Naive thymus-derived CD8-positive, alpha-beta T cell (primary cell): ENCODE measurements at regions not wholly inside any gene's neighbourhood (a gene's known extent, or its start where the extent isn't known, plus 50 kb on each side); places are given as distances from the start of the nearest gene placed in this dataset.
"Not testable (repeated sequence)": the region's sequence is repeated elsewhere in the genome, so short reads cannot be mapped to it uniquely, and the experiment has no call there.

Experiments
- ATAC-seq, 2 donors: fragments of 150-1000 bp; cut with Tn5 transposase in 1 of 2; sonication (Bioruptor Pico), chemical (Tn5 transposase) in 1 of 2; 1 replicate in 1 of 2; 2 replicates in 1 of 2; pipeline ENCODE4 v1.10.0; 2021; ENCODE audit warnings: mild to moderate bottlenecking in 2 of 2, moderate library complexity in 2 of 2
- POLR2A ChIA-PET: fragments of 350-600 bp; sonication (Branson Sonifier 250); formaldehyde crosslinking; loops from one replicate; lab custom pipeline; 2021; ENCODE audit warnings: antibody characterized with exemption; lab: Charles Lee
- DNase-seq, 10 donors: peaks; one replicate each; pipeline versions ENCODE4 v3.0.0 to v3.0.0-alpha.2; 2020 to 2022
- H3K27ac Mint-ChIP-seq, 10 donors: one replicate each; pipeline ENCODE4 v1.8.0; 2020 to 2022; ENCODE audit warnings: mild to moderate bottlenecking in 10 of 10, mixed read lengths in 10 of 10, moderate library complexity in 4 of 10, inconsistent platforms in 1 of 10
- H3K27me3 Mint-ChIP-seq, 5 donors: one replicate each; pipeline ENCODE4 v1.8.0; 2021 to 2022; ENCODE audit warnings: mixed read lengths in 5 of 5
- H3K36me3 Mint-ChIP-seq, 3 donors: one replicate each; pipeline ENCODE4 v1.8.0; 2020 to 2022; ENCODE audit warnings: mixed read lengths in 3 of 3, mild to moderate bottlenecking in 2 of 3, inconsistent platforms in 1 of 3
- H3K4me1 Mint-ChIP-seq, 4 donors: one replicate each; pipeline ENCODE4 v1.8.0; 2021 to 2022; ENCODE audit warnings: mixed read lengths in 4 of 4
- H3K4me3 Mint-ChIP-seq, 10 donors: one replicate each; pipeline ENCODE4 v1.8.0; 2020 to 2022; ENCODE audit warnings: mild to moderate bottlenecking in 10 of 10, mixed read lengths in 10 of 10, moderate library complexity in 6 of 10, inconsistent platforms in 1 of 10
- H3K9me3 Mint-ChIP-seq, 9 donors: one replicate each; pipeline ENCODE4 v1.8.0; 2020 to 2022; ENCODE audit warnings: mixed read lengths in 9 of 9, mild to moderate bottlenecking in 3 of 9, inconsistent platforms in 1 of 9, moderate library complexity in 1 of 9

DNA sequence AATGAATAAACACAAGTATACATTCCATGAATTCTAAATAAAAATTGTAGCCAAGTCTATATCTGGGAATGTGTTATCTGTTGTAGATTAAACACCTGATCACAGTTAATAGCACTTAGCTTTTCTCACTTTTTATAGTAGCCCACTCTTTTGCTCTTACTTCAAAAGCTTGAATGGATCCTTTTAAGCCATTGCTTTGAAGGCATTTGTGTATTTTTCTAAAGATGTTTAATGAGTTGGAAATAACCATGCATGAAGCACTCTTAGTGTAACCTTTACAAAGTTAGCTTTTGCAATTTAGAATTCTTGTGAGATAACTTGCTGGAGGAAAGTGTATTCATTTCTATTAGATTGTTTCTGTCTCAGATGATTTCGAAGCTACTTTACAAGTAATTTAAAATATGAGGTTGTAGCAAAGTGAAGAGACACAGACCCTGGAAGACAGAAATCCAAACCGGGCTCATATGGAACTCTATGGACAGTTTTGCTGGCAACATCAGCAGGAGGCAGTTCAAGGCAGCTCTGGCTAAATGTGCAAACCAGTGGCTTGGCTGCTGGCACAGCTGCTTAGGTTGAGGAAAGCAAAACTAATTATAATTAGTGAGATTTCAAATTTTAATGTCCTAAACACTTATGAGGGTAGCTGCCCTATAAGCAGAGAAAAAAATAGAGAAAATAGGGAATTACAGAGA lies 469.8 kb upstream of the ZEB2 start:
- Mint-ChIP-seq H3K9me3 (peaks cover 4 to 24% (median 10%) of the 10 kb centered on the region in 9 donors), H3K4me3 (no peak overlapping the region), H3K4me1 (no peaks in the 10 kb centered on the region), H3K27ac (no peak overlapping the region), H3K27me3 (peaks cover 0 to 6% (median 4%) of the 10 kb centered on the region in 5 donors), H3K36me3 (no peaks in the 10 kb centered on the region)
- no peak for DNase-seq
- ATAC-seq: no peak
- POLR2A ChIA-PET: no interaction called here

- no peaks in the 10 kb centered on the region for H3K4me1 Mint-ChIP-seq
- no peak overlapping the region for H3K27ac Mint-ChIP-seq
- no peak for ATAC-seq
- DNase-seq: no peak
- H3K4me3 Mint-ChIP-seq: no peak overlapping the region
- peaks cover 0 to 6% (median 4%) of the 10 kb centered on the region in 5 donors for H3K27me3 Mint-ChIP-seq
- H3K9me3 Mint-ChIP-seq: peaks cover 4 to 24% (median 10%) of the 10 kb centered on the region in 9 donors
- no peaks in the 10 kb centered on the region for H3K36me3 Mint-ChIP-seq
- POLR2A ChIA-PET: no interaction called here
Measured at GRCh38 chr2:144988591-144988990, 468.7 kb upstream of the ZEB2 start.

DNA sequence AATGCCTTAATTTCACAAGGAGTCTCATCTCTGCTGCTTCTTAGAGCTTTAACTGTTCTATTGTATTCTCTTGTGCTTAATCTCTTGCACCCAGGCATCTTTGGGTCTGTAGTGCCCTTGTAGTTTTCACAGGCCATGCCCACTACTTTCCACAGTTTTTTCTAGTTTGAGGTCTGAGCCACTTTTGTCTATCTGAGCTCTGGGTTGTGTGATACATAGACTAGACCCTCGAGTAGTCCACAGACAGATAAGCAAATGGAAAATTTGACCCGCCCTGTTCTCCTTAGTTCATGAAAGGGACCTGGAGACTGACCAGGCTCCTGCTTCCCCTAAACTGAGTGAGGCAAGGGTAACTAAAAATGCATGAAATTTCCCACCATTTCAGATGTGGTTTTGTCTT lies 466.8 kb upstream of the ZEB2 start:
- H3K36me3 Mint-ChIP-seq: no peaks in the 10 kb centered on the region
- H3K27me3 Mint-ChIP-seq: peaks cover 0 to 10% (median 3%) of the 10 kb centered on the region in 5 donors
- DNase-seq: no peak
- no peak for ATAC-seq
- no peak overlapping the region for H3K4me3 Mint-ChIP-seq
- peaks cover 4 to 24% (median 10%) of the 10 kb centered on the region in 9 donors for H3K9me3 Mint-ChIP-seq
- no peaks in the 10 kb centered on the region for H3K4me1 Mint-ChIP-seq
- H3K27ac Mint-ChIP-seq: no peak overlapping the region
- POLR2A ChIA-PET: no interaction called here

GRCh38 chr2:144984038-144984437 lies 464.1 kb upstream of the ZEB2 start:
- ATAC-seq (no peak), DNase-seq (no peak)
- no peak overlapping the region for H3K4me3 Mint-ChIP-seq
- POLR2A ChIA-PET: no interaction called here
- no peaks in the 10 kb centered on the region for H3K36me3 Mint-ChIP-seq
- no peaks in the 10 kb centered on the region for H3K4me1 Mint-ChIP-seq
- peaks cover 4 to 24% (median 10%) of the 10 kb centered on the region in 9 donors for H3K9me3 Mint-ChIP-seq
- peaks cover 0 to 16% (median 6%) of the 10 kb centered on the region in 5 donors for H3K27me3 Mint-ChIP-seq
- no peak overlapping the region for H3K27ac Mint-ChIP-seq

DNA sequence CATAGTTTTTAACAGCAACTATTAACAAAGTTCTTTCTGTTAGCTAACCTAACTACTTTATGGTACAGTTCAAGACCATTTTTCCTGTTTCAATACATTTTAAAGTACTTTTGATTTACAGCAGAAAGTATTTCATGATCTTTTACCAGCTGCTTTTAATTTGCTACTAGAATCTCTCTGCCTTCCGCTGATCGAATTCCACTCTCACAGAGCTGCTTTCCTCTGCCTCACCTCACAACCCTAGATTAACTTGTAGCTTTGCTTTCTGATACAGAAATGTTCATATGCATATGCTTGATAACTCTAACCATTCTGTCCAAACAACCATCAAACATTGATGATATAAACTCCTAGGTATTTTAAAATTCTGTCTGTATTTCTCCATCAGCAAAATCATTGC lies 463.2 kb upstream of the ZEB2 start:
- Mint-ChIP-seq H3K27ac (no peak overlapping the region), H3K27me3 (peaks cover 0 to 15% (median 4%) of the 10 kb centered on the region in 5 donors), H3K4me1 (no peaks in the 10 kb centered on the region), H3K4me3 (no peak overlapping the region), H3K9me3 (peaks cover 4 to 24% (median 10%) of the 10 kb centered on the region in 9 donors), H3K36me3 (no peaks in the 10 kb centered on the region)
- no peak for DNase-seq
- no peak for ATAC-seq
- POLR2A ChIA-PET: no interaction called here

GRCh38 chr2:144982481-144982880 lies 462.6 kb upstream of the ZEB2 start:
- Mint-ChIP-seq H3K27ac (no peak overlapping the region), H3K27me3 (peaks cover 0 to 15% (median 4%) of the 10 kb centered on the region in 5 donors), H3K4me1 (no peaks in the 10 kb centered on the region), H3K9me3 (peaks cover 4 to 24% (median 10%) of the 10 kb centered on the region in 9 donors), H3K4me3 (no peak overlapping the region), H3K36me3 (no peaks in the 10 kb centered on the region)
- ATAC-seq: no peak
- POLR2A ChIA-PET: no interaction called here
- DNase-seq: no peak

GRCh38 chr2:144975881-144976280 lies 456.0 kb upstream of the ZEB2 start:
- Mint-ChIP-seq H3K36me3 (no peaks in the 10 kb centered on the region), H3K4me3 (no peak overlapping the region), H3K27ac (no peak overlapping the region), H3K9me3 (peaks cover 0 to 3% (median 0%) of the 10 kb centered on the region in 9 donors), H3K4me1 (no peaks in the 10 kb centered on the region), H3K27me3 (peaks cover 0 to 13% (median 5%) of the 10 kb centered on the region in 5 donors)
- POLR2A ChIA-PET: no interaction called here
- DNase-seq (no peak), ATAC-seq (no peak)

DNA sequence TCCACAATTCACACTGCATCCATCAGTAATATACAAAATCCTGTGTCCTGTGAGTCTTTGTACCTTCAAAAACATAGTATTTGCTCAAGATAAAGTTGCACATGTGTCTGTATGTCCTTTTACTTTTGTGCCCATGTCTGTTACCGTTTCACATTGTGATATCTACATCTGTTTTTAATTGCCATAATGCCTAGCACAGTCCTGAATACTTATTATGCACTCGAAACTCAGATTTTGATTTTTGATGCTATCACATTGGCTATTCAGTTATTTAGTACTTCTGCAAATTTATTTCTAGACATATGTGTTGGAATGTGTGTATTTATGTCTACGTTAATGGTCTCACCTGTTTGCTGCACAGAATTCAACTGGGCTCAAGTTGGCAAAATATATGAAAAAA lies 452.8 kb upstream of the ZEB2 start:
- ATAC-seq: no peak
- H3K27ac Mint-ChIP-seq: no peak overlapping the region
- peaks cover 0 to 13% (median 0%) of the 10 kb centered on the region in 5 donors for H3K27me3 Mint-ChIP-seq
- no peak overlapping the region for H3K4me3 Mint-ChIP-seq
- H3K4me1 Mint-ChIP-seq: no peaks in the 10 kb centered on the region
- H3K36me3 Mint-ChIP-seq: peaks cover 0 to 7% (median 0%) of the 10 kb centered on the region in 3 donors
- DNase-seq: no peak
- POLR2A ChIA-PET: no interaction called here
- H3K9me3 Mint-ChIP-seq: peaks cover 0 to 15% (median 11%) of the 10 kb centered on the region in 9 donors

DNA sequence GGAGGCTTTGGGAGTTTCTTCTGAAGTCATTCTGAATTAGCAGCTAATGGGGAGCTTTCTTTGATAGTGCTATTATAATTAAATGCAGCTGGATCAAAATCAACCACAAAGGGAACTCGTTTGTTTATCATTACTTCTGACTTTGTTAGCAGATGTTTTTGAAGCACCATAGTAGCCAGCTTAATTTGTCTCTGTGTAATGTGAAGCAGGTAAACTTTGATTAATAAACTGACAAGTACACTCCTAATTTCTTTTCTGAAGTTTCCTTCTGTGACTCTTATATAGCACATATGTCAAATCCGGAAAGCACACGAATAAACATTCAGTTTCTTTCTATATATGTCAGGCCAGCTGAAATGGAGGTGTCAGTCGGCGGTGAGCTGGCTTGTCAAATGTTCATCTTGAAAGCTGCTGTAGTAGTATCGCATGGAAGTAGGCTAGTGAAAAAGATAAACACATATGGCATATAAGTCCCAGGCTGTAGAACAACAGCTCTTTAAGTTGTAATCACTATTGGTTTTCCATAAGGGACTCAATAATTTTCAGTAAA lies 451.9 kb upstream of the ZEB2 start:
- Mint-ChIP-seq H3K36me3 (peaks cover 0 to 7% (median 0%) of the 10 kb centered on the region in 3 donors), H3K27ac (no peak overlapping the region), H3K4me1 (no peaks in the 10 kb centered on the region), H3K9me3 (peaks cover 0 to 15% (median 11%) of the 10 kb centered on the region in 9 donors), H3K4me3 (no peak overlapping the region), H3K27me3 (peaks cover 0 to 13% (median 0%) of the 10 kb centered on the region in 5 donors)
- POLR2A ChIA-PET: no interaction called here
- DNase-seq: no peak
- ATAC-seq: no peak

DNA sequence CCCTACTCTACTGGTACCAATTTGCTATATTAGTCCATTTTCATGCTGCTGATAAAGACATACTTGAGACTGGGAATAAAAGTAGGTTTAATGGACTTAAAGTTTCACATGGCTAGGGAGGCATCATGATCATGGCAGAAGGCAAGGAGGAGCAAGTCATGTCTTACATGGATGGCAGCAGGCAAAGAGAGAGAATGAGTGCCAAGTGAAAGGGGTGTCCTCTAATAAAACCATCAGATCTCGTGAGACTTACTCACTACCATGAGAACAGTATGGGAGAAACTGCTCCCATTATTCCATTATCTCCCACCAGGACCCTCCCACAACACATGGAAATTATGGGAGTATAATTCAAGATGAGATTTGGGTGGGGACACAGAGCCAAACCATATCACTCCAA lies 450.5 kb upstream of the ZEB2 start:
- DNase-seq, H3K4me3 Mint-ChIP-seq, POLR2A ChIA-PET, ATAC-seq, H3K27ac Mint-ChIP-seq, H3K4me1 Mint-ChIP-seq: not testable (repeated sequence)
- Mint-ChIP-seq H3K36me3 (peaks cover 0 to 13% (median 0%) of the 10 kb centered on the region in 3 donors), H3K27me3 (peaks cover 0 to 13% (median 0%) of the 10 kb centered on the region in 5 donors), H3K9me3 (peaks cover 0 to 16% (median 11%) of the 10 kb centered on the region in 9 donors)

GRCh38 chr2:144969564-144969963 lies 449.6 kb upstream of the ZEB2 start:
- not testable (repeated sequence) for ATAC-seq, H3K4me1 Mint-ChIP-seq, DNase-seq

DNA sequence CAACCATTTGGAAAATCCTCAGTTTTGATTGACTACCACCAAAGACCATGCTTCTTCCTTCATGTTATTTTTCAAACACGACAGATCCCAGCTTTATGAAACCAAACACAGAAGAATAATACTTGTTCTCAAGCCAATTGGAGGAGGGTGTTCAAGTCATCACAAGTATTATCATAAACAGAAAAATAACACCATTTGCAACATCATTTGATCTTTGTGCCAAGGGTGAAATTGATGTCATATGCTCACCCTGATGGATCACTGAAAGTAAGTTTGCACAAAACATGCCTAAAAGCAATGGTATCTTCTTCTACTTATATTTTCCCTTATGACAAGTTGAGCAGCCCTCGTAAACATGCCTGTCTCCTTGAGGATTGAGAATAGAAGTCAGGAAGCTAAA lies 448.0 kb upstream of the ZEB2 start:
- POLR2A ChIA-PET: no interaction called here
- ATAC-seq (no peak), DNase-seq (no peak)
- no peak overlapping the region for H3K4me3 Mint-ChIP-seq
- peaks cover 0 to 22% (median 0%) of the 10 kb centered on the region in 3 donors for H3K36me3 Mint-ChIP-seq
- no peak overlapping the region for H3K27ac Mint-ChIP-seq
- no peaks in the 10 kb centered on the region for H3K4me1 Mint-ChIP-seq
- H3K27me3 Mint-ChIP-seq: peaks cover 0 to 18% (median 0%) of the 10 kb centered on the region in 5 donors
- H3K9me3 Mint-ChIP-seq: peaks cover 0 to 24% (median 17%) of the 10 kb centered on the region in 9 donors

More at GRCh38 chr2:144969564-144969963, 449.6 kb upstream of the ZEB2 start:
- H3K4me3 Mint-ChIP-seq, H3K27ac Mint-ChIP-seq, POLR2A ChIA-PET: not testable (repeated sequence)
- Mint-ChIP-seq H3K36me3 (peaks cover 0 to 19% (median 0%) of the 10 kb centered on the region in 3 donors), H3K27me3 (peaks cover 0 to 11% (median 0%) of the 10 kb centered on the region in 5 donors), H3K9me3 (peaks cover 0 to 21% (median 17%) of the 10 kb centered on the region in 9 donors)

GRCh38 chr2:144965172-144965571 lies 445.3 kb upstream of the ZEB2 start:
- ATAC-seq: no peak

More at GRCh38 chr2:144965172-144965571, 445.3 kb upstream of the ZEB2 start:
- Mint-ChIP-seq H3K9me3 (peaks cover 0 to 20% (median 14%) of the 10 kb centered on the region in 9 donors), H3K4me1 (no peaks in the 10 kb centered on the region), H3K27ac (no peak overlapping the region), H3K36me3 (peaks cover 0 to 19% (median 0%) of the 10 kb centered on the region in 3 donors), H3K27me3 (peaks cover 0 to 19% (median 0%) of the 10 kb centered on the region in 5 donors), H3K4me3 (no peak overlapping the region)
- no peak for DNase-seq
- POLR2A ChIA-PET: no interaction called here
